Amygdala (tissue), 56 donors: ENCODE measurements at regions not wholly inside any gene's neighbourhood (a gene's known extent, or its start where the extent isn't known, plus 50 kb on each side); places are given as distances from the start of the nearest gene placed in this dataset.
"Not testable (repeated sequence)": the region's sequence is repeated elsewhere in the genome, so short reads cannot be mapped to it uniquely, and the experiment has no call there.

Experiments
- DNase-seq, 56 donors: peaks; one replicate each; lab custom pipeline; 2025; lab: John Stamatoyannopoulos, UW

DNA sequence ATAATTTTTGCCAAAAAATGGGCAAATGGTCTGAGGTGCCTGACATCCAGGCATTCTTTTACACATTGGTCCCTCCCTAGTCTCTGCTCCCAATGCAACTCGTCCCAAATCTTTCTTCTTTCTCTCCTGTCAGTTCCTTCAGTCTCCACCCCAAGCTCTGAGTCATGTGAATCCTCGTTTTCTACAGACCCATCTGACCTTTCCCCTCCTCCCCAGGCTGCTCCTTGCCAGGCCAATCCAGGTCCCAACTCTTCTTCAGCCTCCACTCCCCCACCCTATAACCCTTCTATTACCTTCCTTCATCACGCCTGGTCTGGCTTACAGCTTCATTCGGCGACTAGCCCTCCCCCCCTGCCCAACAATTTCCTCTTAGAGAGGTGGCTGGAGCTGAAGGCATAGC lies 55.3 kb downstream of the BBS10 start:
- DNase-seq = not testable (repeated sequence)

DNA sequence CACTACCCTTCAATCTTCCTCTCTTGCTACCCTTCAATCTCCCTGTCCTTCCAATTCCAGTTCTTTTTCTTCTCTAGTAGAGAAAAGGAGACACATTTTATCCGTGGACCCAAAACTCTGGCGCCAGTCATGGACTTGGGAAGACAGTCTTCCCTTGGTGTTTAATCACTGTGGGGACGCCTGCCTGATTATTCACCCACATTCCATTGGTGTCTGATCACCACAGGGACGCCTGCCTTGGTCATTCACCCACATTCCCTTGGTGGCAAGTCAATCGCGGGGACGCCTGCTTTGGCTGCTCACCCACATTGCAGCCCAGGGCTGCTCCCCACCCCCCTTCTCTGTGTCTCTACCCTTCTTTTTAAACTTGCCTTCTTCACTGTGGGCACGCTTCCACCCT lies 55.9 kb downstream of the BBS10 start:
- DNase-seq = not testable (repeated sequence)

DNA sequence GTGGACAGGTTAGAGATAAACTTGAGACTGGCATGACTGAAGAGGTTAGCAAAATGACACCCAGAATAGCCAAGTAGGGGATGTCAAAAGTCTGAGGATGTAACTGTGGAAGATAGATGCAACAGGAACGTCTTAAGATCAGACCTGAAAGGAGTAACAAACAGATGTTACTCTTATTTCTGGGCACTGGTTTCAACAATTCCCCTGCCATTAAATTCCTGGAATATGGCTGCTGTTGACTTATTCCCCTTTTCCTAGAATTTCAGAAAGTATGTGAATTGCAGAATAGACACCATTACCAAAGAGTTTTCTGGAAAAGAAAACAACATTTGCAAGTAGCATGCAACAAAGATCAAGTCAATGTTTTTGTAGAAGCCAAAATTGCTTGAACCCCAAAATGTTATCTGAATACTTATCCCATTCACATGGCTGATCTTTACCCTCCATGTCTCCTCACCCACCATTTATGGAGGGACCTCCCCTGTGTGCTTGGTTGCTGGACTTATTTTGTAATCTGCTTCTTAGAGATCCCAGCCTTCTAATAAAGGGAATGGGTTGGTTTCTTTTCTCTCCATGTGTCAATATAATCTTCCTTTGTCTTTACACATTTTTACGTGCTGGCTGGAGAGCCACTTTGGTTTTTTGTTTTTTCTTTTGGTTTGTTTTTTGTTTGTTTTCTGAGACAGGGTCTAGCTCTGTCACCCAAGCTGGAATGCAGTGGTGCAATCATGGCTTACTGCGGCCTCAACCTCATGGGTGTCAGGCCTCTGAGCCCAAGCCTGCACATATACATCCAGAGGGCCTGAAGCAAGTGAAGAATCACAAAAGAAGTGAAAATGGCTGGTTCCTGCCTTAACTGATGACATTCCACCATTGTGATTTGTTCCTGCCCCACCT lies 57.0 kb downstream of the BBS10 start:
- DNase-seq = no peak

DNA sequence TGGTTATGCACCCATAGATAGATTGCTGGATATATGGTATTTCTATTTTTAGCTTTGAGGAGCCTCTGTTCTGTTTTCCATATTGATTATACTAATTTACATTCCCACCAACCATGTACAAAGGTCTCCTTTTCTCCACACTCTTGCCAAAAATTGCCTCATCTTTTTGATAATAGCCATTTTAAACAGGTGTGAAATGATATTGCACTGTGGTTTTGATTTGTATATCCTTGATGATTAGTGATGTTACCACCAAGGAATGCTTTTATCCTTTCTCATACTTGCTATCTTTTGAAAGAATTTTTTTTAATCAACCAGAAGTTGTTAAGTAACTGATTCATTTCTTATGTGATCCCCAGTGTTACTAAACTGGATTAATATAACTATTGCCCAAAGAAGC lies 60.0 kb downstream of the BBS10 start:
- no peak for DNase-seq

- no peak for DNase-seq
Observed at GRCh38 chr12:76284816-76285750, 63.1 kb downstream of the BBS10 start.

- DNase-seq = no peak
Observed at GRCh38 chr12:76282744-76283143, 65.5 kb downstream of the BBS10 start.

- no peak for DNase-seq
Observed at GRCh38 chr12:76277480-76277879, 70.7 kb downstream of the BBS10 start.

DNA sequence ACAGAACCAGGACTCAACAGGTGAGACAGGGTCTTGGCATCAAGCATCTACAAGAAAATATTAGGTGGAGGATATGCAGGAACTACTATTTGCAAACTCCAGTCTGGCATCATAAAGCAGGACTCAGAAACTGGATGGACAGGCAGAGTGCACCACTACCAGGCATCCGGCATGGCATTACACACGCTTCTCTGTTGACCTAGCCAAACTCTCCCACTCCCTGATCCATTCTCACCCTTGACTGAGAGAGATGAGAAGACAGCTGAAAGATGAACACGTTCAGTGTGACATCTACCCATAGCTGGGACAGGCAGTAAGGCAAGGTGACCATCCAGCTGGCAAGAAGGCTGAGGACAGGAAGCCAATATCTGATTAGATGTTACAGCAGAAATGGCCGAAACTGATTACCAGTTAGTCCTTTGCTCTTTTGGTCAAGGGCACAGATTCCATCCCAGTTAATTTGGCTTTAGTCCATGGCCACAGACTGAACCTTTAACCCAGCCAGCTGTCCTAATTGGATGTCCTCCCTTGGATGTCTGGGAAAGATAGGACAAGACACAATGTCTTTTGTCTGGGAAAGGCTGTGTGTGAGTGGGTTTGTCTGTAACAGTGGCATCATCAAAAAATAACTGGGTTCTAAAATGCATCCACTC lies 71.6 kb downstream of the BBS10 start:
- no peak for DNase-seq

GRCh38 chr12:76275511-76276093 lies 72.6 kb downstream of the BBS10 start:
- no peak for DNase-seq

DNA sequence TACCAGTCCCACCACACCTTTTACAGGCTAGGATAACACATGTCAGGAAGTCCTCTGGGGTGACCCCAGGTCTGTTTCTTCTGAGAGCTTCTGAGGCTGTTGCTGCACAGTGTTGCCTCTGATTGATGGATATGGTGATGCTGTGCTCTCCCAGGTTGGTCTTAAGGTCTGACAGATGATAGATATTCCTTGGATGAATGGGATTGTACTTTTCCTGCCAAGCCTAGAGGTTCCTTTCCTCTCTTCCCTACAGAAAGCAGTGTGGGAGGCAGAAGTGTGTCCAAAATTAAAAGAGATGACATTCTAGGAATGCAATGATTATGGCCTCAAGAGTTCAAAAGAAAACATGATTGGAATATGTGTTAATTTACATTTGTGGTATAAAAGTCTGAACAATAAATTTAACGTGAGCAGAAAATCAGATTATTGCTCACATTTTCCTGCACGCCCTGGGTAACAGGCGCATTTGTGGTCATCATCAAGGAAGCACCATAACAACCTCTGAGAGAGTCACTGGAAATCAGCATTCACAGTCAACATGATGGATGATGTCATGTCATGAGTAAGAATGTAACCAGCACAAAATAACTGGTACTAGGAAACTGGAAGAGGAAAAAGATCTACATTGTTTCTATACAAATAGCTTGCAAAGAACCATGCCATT lies 73.7 kb downstream of the BBS10 start:
- DNase-seq = no peak

- DNase-seq = peak in 39 of 56 donors; percentile 2 to 73 (median 24)
Observed at GRCh38 chr12:76272287-76272686, 75.9 kb downstream of the BBS10 start.

- no peak for DNase-seq
Observed at GRCh38 chr12:76270657-76271358, 77.4 kb downstream of the BBS10 start.

DNA sequence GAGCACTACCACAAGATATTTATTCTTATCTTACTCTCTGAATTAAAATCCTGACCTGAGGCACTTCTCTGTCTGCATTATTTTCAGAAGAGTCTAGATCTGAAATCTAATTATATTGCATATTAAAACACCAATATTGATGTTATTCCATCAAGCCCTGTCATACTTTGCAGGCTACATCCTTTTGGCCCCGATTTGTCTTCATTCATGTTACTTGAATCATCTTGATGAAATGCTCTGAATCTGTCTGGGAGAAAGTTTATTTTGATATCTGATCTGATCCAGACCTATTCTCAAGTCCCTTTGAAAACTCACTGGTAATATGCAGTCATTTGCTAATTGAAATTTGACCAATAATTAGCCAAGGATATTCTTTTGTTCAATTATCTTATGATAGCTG lies 79.9 kb downstream of the BBS10 start:
- no peak for DNase-seq

DNA sequence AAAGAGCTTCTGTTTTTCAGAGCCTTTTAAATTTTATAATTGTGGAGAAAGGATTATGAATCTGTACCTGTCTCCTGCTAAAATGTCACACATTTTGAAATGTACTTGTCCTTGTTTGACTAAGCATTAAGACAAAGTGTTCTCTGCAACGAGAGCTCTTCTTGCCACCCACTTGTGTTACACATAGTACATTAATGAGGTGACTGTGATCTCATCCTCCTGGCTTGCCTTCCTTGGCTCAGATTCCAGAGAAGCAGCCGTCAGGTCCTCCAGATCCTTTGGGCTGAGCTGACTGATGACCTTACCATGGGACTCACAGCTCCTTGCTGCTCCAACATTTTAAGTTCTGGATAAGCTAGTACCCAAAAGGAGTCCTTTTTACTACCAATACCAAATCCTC lies 81.4 kb downstream of the BBS10 start:
- DNase-seq = peak in 5 of 56 donors; percentile 6 to 18 (median 8)

- DNase-seq = no peak
Observed at GRCh38 chr12:76265424-76266180, 82.6 kb downstream of the BBS10 start.

GRCh38 chr12:76264611-76265012 lies 83.6 kb downstream of the BBS10 start:
- DNase-seq = no peak

DNA sequence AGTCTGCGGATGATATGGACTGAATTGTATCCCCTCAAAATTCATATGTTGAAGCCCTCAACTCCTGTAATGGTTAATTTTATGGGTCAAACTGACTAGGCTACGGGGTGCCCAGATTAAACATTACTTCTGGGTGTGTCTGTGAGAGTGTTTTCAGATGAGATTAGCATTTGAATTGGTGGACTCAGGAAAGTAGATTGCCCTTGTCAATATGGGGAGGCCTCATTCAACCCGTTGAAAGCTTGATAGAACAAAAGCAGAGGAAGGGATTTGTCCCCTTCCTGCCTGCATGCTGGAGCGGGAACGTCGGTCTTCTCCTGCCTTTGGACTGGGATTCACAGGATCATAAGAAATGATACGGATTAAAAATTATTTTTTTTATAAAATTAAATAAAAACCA lies 84.5 kb downstream of the BBS10 start:
- no peak for DNase-seq

GRCh38 chr12:76260390-76260748 lies 87.8 kb downstream of the BBS10 start:
- DNase-seq = no peak
